SHP77 (cell line): ENCODE measurements at regions not wholly inside any gene's neighbourhood (a gene's known extent, or its start where the extent isn't known, plus 50 kb on each side); places are given as distances from the start of the nearest gene placed in this dataset.

Source experiments
- DNase-seq, 2 experiments: peaks; one replicate each; lab custom pipeline; 2025; lab: John Stamatoyannopoulos, UW

GRCh38 chr15:93553167-93553935 lies 464.3 kb upstream of the RGMA start:
- DNase-seq: no peak

DNA sequence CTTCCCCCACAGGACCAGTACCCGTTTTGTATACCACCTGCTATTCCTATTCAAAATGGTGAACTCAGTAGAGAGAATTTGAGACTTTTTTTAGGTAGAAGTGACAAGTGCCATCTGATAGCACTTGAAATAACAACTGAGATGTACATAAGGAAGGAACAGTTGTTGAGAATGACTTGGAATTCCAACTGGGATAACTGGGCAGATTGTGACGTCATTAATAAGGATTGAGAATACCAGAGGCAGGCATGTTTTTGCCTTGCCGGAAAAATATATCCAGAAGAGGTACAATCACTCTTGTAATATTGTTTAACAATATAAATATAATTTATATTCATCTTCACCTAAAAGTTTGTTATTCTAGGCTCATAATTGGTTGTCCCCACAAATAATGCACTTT lies 454.1 kb upstream of the RGMA start:
- no peak for DNase-seq

DNA sequence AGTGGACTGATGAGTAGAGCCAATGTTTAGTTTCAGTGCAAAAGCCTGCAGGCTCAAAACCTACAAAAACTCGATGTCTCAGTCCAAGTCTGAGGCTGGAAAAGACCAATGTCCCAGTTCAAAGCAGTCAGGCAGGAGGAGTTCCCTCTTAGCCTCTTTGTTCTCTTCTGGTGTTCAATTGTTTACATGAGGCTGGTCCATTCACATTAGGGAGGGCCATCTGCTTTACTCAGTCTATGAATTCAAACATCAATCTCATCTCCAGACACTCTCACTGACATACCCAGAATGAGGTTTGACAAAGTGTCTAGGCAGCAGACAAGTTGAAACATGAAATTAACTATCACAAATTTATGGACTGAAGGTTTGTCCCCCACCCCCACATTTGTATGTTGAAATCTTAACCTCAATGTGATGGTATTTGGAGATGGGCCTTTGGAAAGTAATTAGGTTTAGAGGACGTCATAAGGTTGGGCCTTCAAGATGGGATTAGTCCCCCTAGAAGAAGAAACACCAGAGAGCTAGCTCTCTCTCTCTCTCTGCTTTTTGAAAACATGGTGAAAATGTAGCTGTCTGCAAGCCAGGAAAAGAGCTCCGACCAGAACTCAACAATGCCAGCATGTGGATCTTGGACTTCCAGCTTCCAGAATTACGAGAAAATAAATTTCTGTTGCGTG lies 438.5 kb upstream of the RGMA start:
- peak in 1 of 2 experiments; percentile 0 for DNase-seq

DNA sequence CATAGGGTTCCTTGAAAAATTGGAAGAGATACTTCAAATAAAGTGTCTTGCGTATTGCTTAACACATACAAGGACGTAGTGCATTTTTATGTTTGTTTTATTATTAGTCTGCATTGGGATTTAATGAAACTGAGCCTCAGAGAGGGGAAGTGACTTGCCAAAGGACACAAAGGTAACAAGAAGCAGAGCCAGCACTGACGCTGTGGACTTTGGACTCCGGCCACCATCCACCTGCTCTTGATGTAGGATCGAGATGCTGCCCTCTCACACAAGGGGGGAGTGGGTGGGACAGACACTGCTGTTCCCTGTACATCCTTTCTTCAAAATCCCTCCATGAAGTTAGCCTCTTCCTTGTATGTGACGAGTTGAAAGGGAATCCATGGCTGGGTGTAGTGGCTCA lies 435.4 kb upstream of the RGMA start:
- no peak for DNase-seq

- DNase-seq: no peak
Measured at GRCh38 chr15:93523481-93523880, 434.5 kb upstream of the RGMA start.

GRCh38 chr15:93520206-93520605 lies 431.2 kb upstream of the RGMA start:
- DNase-seq: no peak

GRCh38 chr15:93519599-93519998 lies 430.6 kb upstream of the RGMA start:
- DNase-seq: no peak

DNA sequence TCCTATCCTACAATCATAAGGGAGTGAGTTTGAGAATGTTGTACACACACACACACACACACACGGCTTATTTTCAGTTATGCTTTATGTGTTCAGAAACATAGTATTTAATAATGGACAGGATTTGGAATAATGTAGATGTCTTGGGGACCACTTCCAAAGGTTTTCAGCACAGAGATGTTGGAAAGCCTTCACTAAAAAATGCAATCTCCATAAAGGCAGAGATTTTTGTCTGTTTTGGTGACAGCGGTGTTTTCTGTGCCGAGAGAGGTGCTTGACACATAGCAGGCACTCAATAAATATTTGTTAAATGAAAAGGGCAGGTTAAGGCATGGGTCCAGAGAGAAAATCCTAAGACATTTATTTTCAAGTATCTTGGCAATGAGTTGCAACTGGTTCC lies 428.2 kb upstream of the RGMA start:
- DNase-seq: no peak

DNA sequence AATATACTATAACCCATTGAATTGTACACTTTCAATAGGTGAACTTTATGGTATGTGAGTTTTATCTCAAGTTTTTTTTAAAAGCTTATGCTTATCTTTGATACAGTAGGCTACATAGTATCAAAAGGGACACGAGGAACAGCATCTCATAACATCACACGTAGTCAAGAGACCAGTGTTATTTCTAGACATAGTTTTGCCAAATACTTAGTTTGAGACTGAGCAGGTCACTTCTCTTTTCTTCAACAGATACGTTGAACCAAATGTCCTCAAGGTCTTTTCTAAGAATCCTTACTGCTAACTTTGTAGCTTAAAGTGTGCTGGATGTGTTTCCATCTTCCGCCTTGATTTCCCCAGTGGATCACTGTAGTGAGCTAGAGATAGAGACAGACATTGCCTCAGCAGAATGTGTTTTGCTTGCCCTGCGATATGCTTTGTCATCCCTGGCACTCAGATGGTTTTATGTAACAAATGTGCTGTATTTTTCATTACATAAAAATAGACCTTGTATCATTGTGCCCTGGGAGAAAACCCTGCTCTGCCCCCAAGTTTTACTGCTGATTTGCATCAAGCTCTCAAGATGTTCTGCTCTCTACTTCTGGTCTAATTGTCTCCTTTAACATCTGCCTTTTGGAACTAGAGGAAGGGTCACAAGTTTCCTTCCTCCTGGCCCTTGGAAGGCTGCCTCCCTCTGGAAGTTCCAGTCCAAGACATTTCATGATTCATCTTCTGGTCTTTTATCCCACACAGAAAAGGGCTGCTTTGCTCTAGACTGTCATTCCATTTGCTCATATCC lies 426.4 kb upstream of the RGMA start:
- DNase-seq: no peak

- no peak for DNase-seq
Measured at GRCh38 chr15:93506646-93507045, 417.6 kb upstream of the RGMA start.

DNA sequence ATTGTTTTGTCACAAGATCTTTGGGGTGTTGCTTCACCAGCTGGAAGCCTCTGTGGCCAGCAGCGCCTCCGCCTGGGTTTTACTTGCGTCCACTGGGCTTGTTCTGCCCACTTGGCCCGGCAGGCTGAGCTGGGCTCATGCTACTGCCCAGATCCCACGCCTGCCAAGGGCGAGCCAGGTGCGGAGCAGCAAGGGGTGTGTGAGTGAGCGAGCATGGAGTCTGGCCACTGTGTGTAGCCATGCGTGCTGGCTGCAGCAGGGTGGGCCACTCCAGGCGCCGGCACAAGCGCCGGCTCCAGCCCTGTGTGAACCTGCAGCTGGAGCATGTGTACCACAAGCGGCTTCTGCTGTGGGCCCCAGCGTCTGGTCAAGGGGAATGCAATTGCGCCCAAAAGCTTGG lies 416.5 kb upstream of the RGMA start:
- DNase-seq: no peak

DNA sequence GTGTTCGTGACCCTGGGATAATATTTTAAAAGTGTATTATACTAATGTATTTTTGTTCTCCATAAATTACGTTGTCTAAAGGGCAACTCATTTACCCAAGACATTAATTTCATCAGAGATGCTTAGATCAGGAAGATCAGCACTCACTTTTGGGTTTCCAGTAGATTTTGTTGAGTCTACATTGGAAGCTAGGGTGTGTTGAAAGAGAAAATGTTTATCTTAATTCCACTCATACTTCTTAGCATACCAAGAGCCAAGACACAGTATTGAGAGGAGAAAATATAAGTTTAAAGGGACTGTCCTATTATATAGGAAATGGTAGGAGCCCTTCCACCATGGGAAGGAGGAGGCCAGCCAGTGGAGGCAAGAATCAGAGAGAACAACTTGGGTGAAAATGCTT lies 412.9 kb upstream of the RGMA start:
- no peak for DNase-seq

- no peak for DNase-seq
Measured at GRCh38 chr15:93500155-93500554, 411.1 kb upstream of the RGMA start.

GRCh38 chr15:93497291-93497690 lies 408.3 kb upstream of the RGMA start:
- no peak for DNase-seq

- no peak for DNase-seq
Measured at GRCh38 chr15:93496888-93497287, 407.9 kb upstream of the RGMA start.

- no peak for DNase-seq
Measured at GRCh38 chr15:93495799-93496637, 407.0 kb upstream of the RGMA start.

DNA sequence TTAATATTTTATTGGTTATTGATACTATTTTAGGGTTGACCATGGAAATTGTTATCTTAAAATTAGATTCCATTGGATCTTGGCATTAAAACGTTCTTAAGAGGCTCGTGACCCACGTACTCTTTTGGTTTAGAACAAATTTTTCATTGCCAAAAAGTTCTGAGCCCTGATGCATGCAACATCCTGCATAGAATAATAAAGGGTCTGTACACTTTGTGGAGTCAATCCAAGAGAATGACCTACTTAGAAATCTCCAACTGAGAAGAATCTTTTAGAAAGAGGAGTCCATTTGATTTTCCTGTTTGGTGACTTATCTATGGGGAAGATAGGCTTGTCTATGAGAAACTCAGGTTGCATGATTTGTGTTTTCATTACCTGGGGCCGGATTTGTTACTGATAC lies 404.2 kb upstream of the RGMA start:
- DNase-seq: no peak

DNA sequence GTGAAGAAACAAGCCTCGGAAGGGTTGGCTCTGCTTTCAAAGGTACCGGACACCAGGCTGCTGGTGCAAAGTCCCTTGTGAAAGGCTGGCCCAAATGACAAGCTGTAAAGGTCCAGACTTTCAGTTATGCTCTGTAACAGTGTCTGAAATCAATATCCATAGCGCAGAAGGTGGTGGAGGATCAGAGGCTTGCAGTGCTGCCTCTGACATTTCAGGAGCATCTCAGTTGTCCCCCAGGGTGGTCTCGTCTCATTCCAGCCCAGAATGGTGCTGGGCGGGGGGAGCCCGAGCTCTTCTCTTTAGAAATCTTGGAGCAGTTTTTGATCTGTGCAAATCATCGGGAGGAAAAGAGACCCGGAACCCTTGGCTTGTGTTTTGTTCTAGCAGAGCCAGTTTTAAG lies 402.3 kb upstream of the RGMA start:
- DNase-seq: no peak

- DNase-seq: no peak
Measured at GRCh38 chr15:93488296-93488713, 399.3 kb upstream of the RGMA start.

DNA sequence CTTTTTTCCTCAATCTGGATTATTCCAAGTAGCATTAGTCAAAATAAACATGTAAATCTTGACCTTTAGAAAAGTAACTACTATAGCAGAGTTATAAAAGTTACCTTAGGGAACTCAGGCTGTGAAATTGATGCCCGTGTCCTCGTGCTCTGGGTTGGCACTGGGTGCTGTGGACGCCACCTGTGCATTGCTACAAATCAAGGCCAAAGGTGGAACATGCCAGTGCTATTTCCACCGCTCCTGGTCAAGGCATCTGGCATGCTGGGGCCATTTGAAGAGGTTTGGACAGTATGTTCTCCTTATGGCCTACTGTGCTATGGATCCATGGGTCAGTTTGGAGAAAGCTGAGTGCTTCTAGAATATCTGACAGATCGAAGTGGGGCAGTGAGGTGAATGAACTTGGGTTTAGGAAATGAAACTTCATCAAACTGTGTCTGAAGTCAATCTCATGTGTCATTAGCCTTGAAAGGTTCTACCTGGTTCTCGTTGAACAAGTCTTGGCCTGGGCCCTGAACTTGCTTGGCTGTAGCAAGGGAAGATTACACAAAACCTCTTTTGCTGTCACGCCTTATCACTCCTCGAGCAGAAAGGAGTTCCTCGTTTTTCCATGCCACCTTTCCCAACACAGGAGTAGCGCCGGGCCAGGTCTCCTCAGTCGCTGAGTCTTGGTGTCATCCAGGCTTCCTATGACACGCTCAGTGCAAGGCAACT lies 397.6 kb upstream of the RGMA start:
- DNase-seq: no peak
